Mucosa of descending colon (tissue), 3 donors: ENCODE measurements at regions not wholly inside any gene's neighbourhood (a gene's known extent, or its start where the extent isn't known, plus 50 kb on each side); places are given as distances from the start of the nearest gene placed in this dataset.

Source experiments
- ATAC-seq: fragments of 200-7000 bp; cut with Tn5 transposase; one replicate; pipeline ENCODE4 v1.9.1; 2020; ENCODE audit warnings: mild to moderate bottlenecking, moderate library complexity
- DNase-seq, 3 donors: peaks; one replicate each; pipeline ENCODE4 v3.0.0-alpha.2; 2020
- H3K36me3 ChIP-seq: fragments of 200-600 bp; one replicate; pipeline ENCODE4 v1.8.0; 2021; ENCODE audit warnings: low read depth, mild to moderate bottlenecking
- H3K4me1 ChIP-seq: fragments of 200-600 bp; one replicate; pipeline ENCODE4 v1.8.0; 2021; ENCODE audit warnings: low read depth, mild to moderate bottlenecking
- H3K4me3 ChIP-seq: fragments of 200-600 bp; one replicate; pipeline ENCODE4 v1.8.0; 2021; ENCODE audit warnings: mild to moderate bottlenecking
- H3K9me3 ChIP-seq: fragments of 200-600 bp; one replicate; pipeline ENCODE4 v1.8.0; 2021; ENCODE audit warnings: mild to moderate bottlenecking
- CTCF ChIP-seq: fragments of 200-600 bp; IDR thresholded peaks from one replicate; pipeline ENCODE4 v1.8.0; 2022; ENCODE audit warnings: antibody characterized with exemption, mild to moderate bottlenecking
- intact Hi-C, 2 donors: fragments of 100-400 bp; cut with DNase I in 1 of 2; cut with micrococcal nuclease in 1 of 2; formaldehyde crosslinking; loops; one replicate each; pipeline versions ENCODE4 v1.11.0 to v1.11.1; 2022; cut with DNase I, micrococcal nuclease
- donor health status: DM: no; HTN: no; CAD: no; lungs with moderate emphysema.
- donor health status: DM: no; HTN: no; CAD: no.
- donor health status: DM: no; HTN: yes; CAD: no.

GRCh38 chr4:185862340-185862739, 50.3 kb upstream of the SORBS2 start:
- Histone ChIP-seq H3K4me1 (no peaks in the 10 kb centered on the region), H3K4me3 (no peak overlapping the region), H3K36me3 (no peaks in the 10 kb centered on the region), H3K9me3 (no peaks in the 10 kb centered on the region)
- no peak for TF ChIP-seq CTCF
- ATAC-seq (no peak), DNase-seq (no peak)
- intact Hi-C loops, result no loop called here

- ATAC-seq, result no peak
- Histone ChIP-seq H3K4me1 (no peaks in the 10 kb centered on the region), H3K4me3 (no peak overlapping the region), H3K9me3 (no peaks in the 10 kb centered on the region), H3K36me3 (no peaks in the 10 kb centered on the region)
- TF ChIP-seq CTCF, result no peak
- intact Hi-C loops, result no loop called here
- no peak for DNase-seq
Observed at GRCh38 chr4:185863946-185864345, 52.0 kb upstream of the SORBS2 start.

- ATAC-seq, result peak; percentile 86
- Histone ChIP-seq H3K4me3 (no peak overlapping the region), H3K9me3 (no peaks in the 10 kb centered on the region), H3K4me1 (no peaks in the 10 kb centered on the region), H3K36me3 (no peaks in the 10 kb centered on the region)
- intact Hi-C loops, result no loop called here
- peak in 1 of 3 donors; percentile 10 for DNase-seq
- no peak for TF ChIP-seq CTCF
Observed at GRCh38 chr4:185865901-185866328, 53.9 kb upstream of the SORBS2 start.

- intact Hi-C loops, result no loop called here
- Histone ChIP-seq H3K9me3 (no peaks in the 10 kb centered on the region), H3K36me3 (no peaks in the 10 kb centered on the region), H3K4me3 (no peak overlapping the region), H3K4me1 (no peaks in the 10 kb centered on the region)
- TF ChIP-seq CTCF, result no peak
- no peak for ATAC-seq
- no peak for DNase-seq
Observed at GRCh38 chr4:185867770-185868169, 55.8 kb upstream of the SORBS2 start.

GRCh38 chr4:185868983-185869382, 57.0 kb upstream of the SORBS2 start:
- no peak for ATAC-seq
- DNase-seq, result no peak

More at GRCh38 chr4:185868983-185869382, 57.0 kb upstream of the SORBS2 start:
- Histone ChIP-seq H3K4me1 (no peaks in the 10 kb centered on the region), H3K9me3 (no peaks in the 10 kb centered on the region), H3K4me3 (no peak overlapping the region), H3K36me3 (no peaks in the 10 kb centered on the region)
- intact Hi-C loops, result no loop called here
- TF ChIP-seq CTCF, result no peak
